ENCODE measurements at regions not wholly inside any gene's neighbourhood (a gene's known extent, or its start where the extent isn't known, plus 50 kb on each side); places are given as distances from the start of the nearest gene placed in this dataset.

- Histone ChIP-seq H3K9ac (ENCODE audit: insufficient read depth, low read length) (no peak overlapping the region), H3K9me3 (ENCODE audit: control insufficient read depth, insufficient read depth, low read depth, low read length) (no peaks in the 10 kb centered on the region), H3K79me2 (ENCODE audit: control insufficient read depth, insufficient read depth, low read length) (no peaks in the 10 kb centered on the region), H3K27me3 (ENCODE audit: control insufficient read depth, insufficient read depth, low read length) (no peaks in the 10 kb centered on the region), H3K27ac (ENCODE audit: insufficient read depth, low read length) (no peak overlapping the region), H2AFZ (ENCODE audit: low read length) (no peak overlapping the region), H3K4me2 (ENCODE audit: extremely low read depth, insufficient read depth, low read length) (no peak overlapping the region), H3K36me3 (ENCODE audit: control insufficient read depth, insufficient read depth, low read length) (no peaks in the 10 kb centered on the region), H3K4me3 (replicated peaks in 1 of 4; ENCODE audit: control extremely low read depth in 1 of 4, insufficient read depth in 1 of 4, low read depth in 3 of 4, low read length in 4 of 4) (no peak overlapping the region), H3K4me1 (ENCODE audit: control insufficient read depth, extremely low read depth, insufficient read depth, low read length) (no peaks in the 10 kb centered on the region), H4K20me1 (ENCODE audit: control insufficient read depth, extremely low read depth, insufficient read depth, low read length) (no peaks in the 10 kb centered on the region)
- DNase-seq (ENCODE audit: low read depth in 2 of 2), result no peak
- TF ChIP-seq CTCF (conservative IDR thresholded peaks at IDR 0.05 in 1 of 2, IDR thresholded peaks at IDR 0.05 in 1 of 2; ENCODE audit: low read depth in 1 of 2, low read length in 2 of 2) (no peak), EZH2 (IDR thresholded peaks at IDR 0.05; ENCODE audit: low read length, missing control alignments) (no peak)
These were observed 256.7 kb downstream of the SUDS3 start for GRCh38 chr12:118633071-118633470.

DNA sequence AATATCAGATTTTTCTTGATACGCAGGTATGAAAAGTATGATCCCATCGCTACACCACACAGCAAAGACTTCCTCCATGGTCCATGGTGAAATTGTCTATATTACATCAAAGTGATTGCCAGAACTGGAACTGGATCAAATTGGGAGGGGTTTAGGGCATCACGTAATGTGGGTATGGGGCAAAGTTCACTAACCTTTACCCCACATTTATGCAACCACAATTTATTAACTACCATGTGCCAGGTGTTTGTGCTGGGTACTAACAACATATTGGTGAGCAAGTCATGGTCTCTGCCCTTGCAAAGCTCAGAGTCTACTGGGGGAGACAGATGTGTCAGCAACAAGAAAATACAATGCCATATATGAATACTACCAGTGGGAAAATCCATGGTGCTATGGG, 258.9 kb downstream of the SUDS3 start:
- no peak overlapping the region for H2AFZ ChIP-seq (ENCODE audit: low read length)
- no peak overlapping the region for H3K27ac ChIP-seq (ENCODE audit: insufficient read depth, low read length)
- H3K27me3 ChIP-seq (ENCODE audit: control insufficient read depth, insufficient read depth, low read length), result no peaks in the 10 kb centered on the region
- no peaks in the 10 kb centered on the region for H4K20me1 ChIP-seq (ENCODE audit: control insufficient read depth, extremely low read depth, insufficient read depth, low read length)
- no peak for DNase-seq (ENCODE audit: low read depth in 2 of 2)
- H3K36me3 ChIP-seq (ENCODE audit: control insufficient read depth, insufficient read depth, low read length), result no peaks in the 10 kb centered on the region
- H3K79me2 ChIP-seq (ENCODE audit: control insufficient read depth, insufficient read depth, low read length), result no peaks in the 10 kb centered on the region
- H3K4me3 ChIP-seq (replicated peaks in 1 of 4; ENCODE audit: control extremely low read depth in 1 of 4, insufficient read depth in 1 of 4, low read depth in 3 of 4, low read length in 4 of 4), result no peak overlapping the region
- H3K9ac ChIP-seq (ENCODE audit: insufficient read depth, low read length), result no peak overlapping the region
- no peak overlapping the region for H3K4me2 ChIP-seq (ENCODE audit: extremely low read depth, insufficient read depth, low read length)
- H3K4me1 ChIP-seq (ENCODE audit: control insufficient read depth, extremely low read depth, insufficient read depth, low read length), result no peaks in the 10 kb centered on the region
- no peak for TF ChIP-seq EZH2 (IDR thresholded peaks at IDR 0.05; ENCODE audit: low read length, missing control alignments)
- TF ChIP-seq CTCF (conservative IDR thresholded peaks at IDR 0.05 in 1 of 2, IDR thresholded peaks at IDR 0.05 in 1 of 2; ENCODE audit: low read depth in 1 of 2, low read length in 2 of 2), result no peak
- no peaks in the 10 kb centered on the region for H3K9me3 ChIP-seq (ENCODE audit: control insufficient read depth, insufficient read depth, low read depth, low read length)

DNA sequence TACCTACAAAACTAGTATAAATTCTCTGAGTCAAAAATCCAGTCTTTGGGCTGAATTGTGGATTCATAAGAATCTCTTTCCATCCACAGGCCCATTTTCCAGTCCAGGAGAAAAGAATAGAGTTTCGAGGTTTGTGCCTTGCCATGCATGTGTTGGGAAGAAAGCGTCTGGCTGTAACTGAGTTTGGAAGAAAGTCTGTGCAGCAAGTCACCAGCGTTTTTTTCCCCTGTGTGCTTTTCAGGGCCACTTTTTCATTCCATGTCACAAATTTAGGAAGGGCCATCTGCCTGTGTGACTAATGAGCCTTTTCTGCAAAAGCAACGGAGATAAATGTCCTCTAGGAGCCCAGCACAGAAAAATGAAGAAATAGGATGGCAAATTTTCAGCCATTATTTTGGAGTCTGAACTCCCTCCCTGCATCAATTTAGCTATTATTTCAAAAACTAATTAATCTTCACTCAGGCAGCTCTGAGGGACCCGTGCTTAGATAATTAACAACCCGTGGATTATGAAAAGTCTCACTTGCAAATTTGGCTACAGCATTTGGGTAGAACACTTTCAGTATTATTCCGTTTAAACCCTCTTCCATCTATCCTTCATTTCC, 261.5 kb downstream of the SUDS3 start:
- Histone ChIP-seq H3K9me3 (ENCODE audit: control insufficient read depth, insufficient read depth, low read depth, low read length) (no peaks in the 10 kb centered on the region), H3K27me3 (ENCODE audit: control insufficient read depth, insufficient read depth, low read length) (no peaks in the 10 kb centered on the region), H3K4me2 (ENCODE audit: extremely low read depth, insufficient read depth, low read length) (no peak overlapping the region), H3K9ac (ENCODE audit: insufficient read depth, low read length) (no peak overlapping the region), H2AFZ (ENCODE audit: low read length) (no peak overlapping the region), H3K4me3 (replicated peaks in 1 of 4; ENCODE audit: control extremely low read depth in 1 of 4, insufficient read depth in 1 of 4, low read depth in 3 of 4, low read length in 4 of 4) (no peak overlapping the region), H3K36me3 (ENCODE audit: control insufficient read depth, insufficient read depth, low read length) (no peaks in the 10 kb centered on the region), H3K4me1 (ENCODE audit: control insufficient read depth, extremely low read depth, insufficient read depth, low read length) (no peaks in the 10 kb centered on the region), H4K20me1 (ENCODE audit: control insufficient read depth, extremely low read depth, insufficient read depth, low read length) (no peaks in the 10 kb centered on the region), H3K79me2 (ENCODE audit: control insufficient read depth, insufficient read depth, low read length) (no peaks in the 10 kb centered on the region), H3K27ac (ENCODE audit: insufficient read depth, low read length) (no peak overlapping the region)
- no peak for DNase-seq (ENCODE audit: low read depth in 2 of 2)
- TF ChIP-seq EZH2 (IDR thresholded peaks at IDR 0.05; ENCODE audit: low read length, missing control alignments) (no peak), CTCF (conservative IDR thresholded peaks at IDR 0.05 in 1 of 2, IDR thresholded peaks at IDR 0.05 in 1 of 2; ENCODE audit: low read depth in 1 of 2, low read length in 2 of 2) (no peak)
